GM12874 (cell line): ENCODE measurements at regions not wholly inside any gene's neighbourhood (a gene's known extent, or its start where the extent isn't known, plus 50 kb on each side); places are given as distances from the start of the nearest gene placed in this dataset.

Experiments
- TF ChIP-seq, protein P1 (sequence below): IDR thresholded peaks from 2 replicates; pipeline ENCODE4 v1.5.1; 2011; ENCODE audit warnings: low read depth, mild to moderate bottlenecking, control low read depth, low read length, moderate library complexity; ENCODE audit not compliant: insufficient read depth

DNA sequence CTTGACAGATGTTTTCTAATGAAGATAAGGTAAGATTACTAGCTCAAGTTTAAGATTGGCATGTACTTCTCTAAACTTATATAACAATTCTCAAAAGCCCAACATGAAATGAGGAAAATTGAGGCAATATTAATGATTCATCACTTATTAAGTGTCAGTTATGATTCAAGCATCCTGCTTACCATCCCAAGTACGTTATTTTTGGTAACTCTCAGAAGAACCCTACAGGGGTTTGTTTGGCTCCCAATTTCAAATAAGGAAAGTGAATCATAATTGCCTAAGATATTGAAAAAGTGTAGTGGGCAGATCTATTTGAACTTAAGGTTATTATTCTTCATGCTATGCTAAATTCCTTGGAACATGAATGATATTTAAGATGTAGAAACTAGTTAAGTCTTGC lies 387.9 kb upstream of the TENM3 start:
- TF ChIP-seq, protein P1, sequence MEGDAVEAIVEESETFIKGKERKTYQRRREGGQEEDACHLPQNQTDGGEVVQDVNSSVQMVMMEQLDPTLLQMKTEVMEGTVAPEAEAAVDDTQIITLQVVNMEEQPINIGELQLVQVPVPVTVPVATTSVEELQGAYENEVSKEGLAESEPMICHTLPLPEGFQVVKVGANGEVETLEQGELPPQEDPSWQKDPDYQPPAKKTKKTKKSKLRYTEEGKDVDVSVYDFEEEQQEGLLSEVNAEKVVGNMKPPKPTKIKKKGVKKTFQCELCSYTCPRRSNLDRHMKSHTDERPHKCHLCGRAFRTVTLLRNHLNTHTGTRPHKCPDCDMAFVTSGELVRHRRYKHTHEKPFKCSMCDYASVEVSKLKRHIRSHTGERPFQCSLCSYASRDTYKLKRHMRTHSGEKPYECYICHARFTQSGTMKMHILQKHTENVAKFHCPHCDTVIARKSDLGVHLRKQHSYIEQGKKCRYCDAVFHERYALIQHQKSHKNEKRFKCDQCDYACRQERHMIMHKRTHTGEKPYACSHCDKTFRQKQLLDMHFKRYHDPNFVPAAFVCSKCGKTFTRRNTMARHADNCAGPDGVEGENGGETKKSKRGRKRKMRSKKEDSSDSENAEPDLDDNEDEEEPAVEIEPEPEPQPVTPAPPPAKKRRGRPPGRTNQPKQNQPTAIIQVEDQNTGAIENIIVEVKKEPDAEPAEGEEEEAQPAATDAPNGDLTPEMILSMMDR, result no peak

DNA sequence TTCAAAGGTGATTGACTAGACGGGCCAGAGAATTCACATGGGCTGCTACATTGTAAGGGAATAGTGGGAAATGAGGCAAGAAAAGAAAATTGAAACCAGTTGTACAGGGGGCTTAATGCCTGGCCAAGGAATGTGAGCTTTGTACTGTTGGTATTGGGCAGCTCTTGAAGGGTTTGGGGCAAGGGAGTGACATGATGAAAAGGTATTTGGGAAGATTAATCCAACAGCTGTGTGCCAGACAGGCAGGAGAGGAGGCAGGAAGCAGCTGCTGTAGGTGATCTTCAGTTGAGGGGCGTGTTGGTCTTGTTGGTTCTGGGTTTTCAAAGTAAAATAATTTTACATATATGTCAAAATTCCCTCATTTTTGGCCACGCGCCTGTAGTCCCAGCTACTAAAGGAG lies 384.5 kb upstream of the TENM3 start:
- TF ChIP-seq, protein P1, result no peak

DNA sequence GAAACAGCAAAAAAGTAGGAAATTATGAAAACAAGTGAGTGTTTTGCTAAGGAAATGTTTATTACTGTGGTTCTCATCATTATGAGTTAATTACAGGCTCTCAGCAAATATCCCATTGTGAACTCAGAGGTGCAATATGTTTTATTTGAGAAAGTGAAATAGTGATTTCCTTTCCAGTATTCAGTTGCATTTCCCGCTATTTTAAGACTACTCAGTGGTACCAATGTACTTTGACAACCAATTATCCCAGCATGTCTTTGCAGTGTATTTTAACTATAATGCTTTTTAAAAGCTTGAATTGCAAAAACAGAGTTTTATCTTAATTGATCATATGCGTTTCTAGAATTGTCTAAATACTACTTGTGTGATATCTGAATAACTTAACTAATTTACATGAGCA lies 383.8 kb upstream of the TENM3 start:
- TF ChIP-seq, protein P1, result no peak

DNA sequence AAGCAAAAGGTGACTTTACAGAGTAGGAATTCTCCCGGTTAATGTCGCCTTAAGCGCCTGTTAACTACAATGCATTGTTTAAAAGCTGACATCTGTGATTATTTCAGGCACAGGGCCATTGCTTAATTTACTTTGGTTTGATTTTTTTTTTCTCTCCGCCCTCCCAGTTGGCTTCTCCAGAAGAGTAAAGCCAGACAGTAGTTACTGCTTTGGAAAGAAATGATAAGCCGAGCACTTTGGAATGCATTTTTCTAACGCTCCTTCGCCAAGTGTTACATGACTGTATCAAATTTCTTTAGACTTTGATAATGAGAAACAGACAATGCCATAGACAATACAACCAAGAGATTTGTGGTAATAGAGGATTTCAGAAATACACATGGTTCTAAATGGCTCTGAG lies 383.0 kb upstream of the TENM3 start:
- TF ChIP-seq, protein P1, result no peak

DNA sequence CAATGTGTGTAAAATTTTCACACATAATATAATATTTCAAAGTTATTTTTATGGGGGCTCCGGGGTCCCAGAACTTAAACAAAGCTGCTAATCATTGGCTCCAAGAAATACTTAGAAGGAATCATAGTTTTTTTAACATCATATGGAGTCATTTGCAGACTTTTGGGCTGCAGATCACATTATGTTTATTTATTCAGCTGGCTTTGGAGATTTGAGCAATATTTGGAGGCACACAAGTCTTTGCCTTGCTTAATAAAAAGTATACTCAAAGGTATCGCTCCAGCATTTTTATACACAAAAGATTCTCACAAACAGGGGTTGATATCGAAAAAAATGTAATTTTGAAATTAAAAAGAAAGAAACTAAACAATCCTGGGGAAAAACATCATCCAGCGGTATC lies 382.5 kb upstream of the TENM3 start:
- TF ChIP-seq, protein P1, result no peak

DNA sequence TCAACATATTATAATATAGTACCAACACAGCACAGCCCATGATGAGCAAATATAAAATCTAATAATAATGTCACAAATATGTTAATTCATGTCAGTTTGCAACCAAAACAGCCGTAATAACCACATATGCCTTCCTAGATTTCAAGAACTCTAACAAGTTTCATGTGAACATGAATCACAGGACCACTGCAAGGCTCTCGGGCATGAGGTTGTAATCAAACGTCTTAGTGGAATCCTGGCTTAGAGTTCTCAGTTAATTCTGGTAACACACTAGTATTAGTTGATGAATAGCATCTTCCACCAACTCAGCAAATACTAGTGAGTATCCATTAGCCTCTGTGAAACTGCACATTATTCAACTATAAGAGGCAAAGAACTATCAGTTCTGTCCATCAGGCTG lies 379.3 kb upstream of the TENM3 start:
- TF ChIP-seq, protein P1, result no peak

DNA sequence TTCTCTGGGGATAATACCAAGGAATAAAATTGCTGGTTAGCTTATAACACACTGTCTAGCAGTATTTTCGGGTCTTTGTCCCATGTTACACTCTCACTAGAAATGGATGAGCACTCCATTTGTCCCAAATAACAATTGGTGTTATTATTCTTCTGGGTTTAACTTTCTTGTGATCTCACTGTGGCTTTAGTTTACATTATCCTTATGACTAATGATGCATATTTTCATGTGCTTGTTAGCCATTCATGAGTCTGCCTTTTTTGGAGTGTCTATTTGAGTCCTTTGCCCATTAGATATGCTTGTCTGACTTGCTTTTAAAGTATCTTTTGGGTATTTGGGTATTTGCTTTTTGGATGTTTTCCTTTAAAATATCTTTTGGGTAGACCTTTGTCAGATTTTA lies 372.9 kb upstream of the TENM3 start:
- TF ChIP-seq, protein P1, result no peak

DNA sequence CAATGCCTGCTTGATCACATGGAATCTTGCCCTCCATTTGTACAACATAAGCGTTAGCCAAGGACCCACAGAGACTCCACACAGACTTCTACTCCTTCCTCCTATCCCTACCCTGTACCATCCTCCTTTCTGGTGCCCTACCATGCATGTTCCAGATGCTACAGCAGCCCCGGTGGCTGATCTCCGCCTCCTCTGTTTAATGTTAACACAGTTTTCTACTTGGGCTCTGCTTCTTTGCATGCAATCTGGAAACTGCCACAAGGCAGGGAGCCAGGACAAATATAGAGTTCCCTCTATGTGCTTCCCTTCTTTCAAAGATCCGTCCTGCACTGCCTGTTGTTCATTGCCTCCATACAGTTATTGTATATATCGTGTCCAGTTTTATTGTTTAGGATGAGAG lies 368.6 kb upstream of the TENM3 start:
- TF ChIP-seq, protein P1, result no peak
